ENCODE measurements at regions not wholly inside any gene's neighbourhood (a gene's known extent, or its start where the extent isn't known, plus 50 kb on each side); places are given as distances from the start of the nearest gene placed in this dataset.

GRCh38 chr13:90551253-90551652 lies 796.2 kb upstream of the MIR17HG start:
- Histone ChIP-seq H3K27me3 (ENCODE audit: control insufficient read depth in 4 of 4, insufficient read depth in 4 of 4, low read length in 3 of 4) (peaks cover 0 to 2% (median 0%) of the 10 kb centered on the region in 4 donors), H3K9ac (ENCODE audit: low read depth in 1 of 2, low read length in 2 of 2) (no peak overlapping the region), H3K4me3 (ENCODE audit: low read depth in 1 of 3, low read length in 3 of 3) (no peak overlapping the region), H3K27ac (ENCODE audit: low read depth in 1 of 2, low read length in 2 of 2) (no peak overlapping the region), H3K36me3 (ENCODE audit: control insufficient read depth in 4 of 4, insufficient read depth in 3 of 4, low read depth in 1 of 4, low read length in 3 of 4) (no peaks in the 10 kb centered on the region), H3K9me3 (ENCODE audit: control insufficient read depth in 4 of 4, low read length in 3 of 4) (peaks cover 0 to 3% (median under 1%) of the 10 kb centered on the region in 4 donors), H3K4me1 (ENCODE audit: control insufficient read depth in 4 of 4, insufficient read depth in 4 of 4, low read length in 3 of 4) (no peaks in the 10 kb centered on the region)
- no peak for TF ChIP-seq MAX (IDR thresholded peaks at IDR 0.05)
- no peak for DNase-seq (ENCODE audit: low spot score)
- 74% methylated on average over 3 of the region's 3 CpGs for WGBS

GRCh38 chr13:90552702-90553101 lies 794.8 kb upstream of the MIR17HG start:
- no peak for DNase-seq (ENCODE audit: low spot score)
- Histone ChIP-seq H3K4me3 (ENCODE audit: low read depth in 1 of 3, low read length in 3 of 3) (no peak overlapping the region), H3K27ac (ENCODE audit: low read depth in 1 of 2, low read length in 2 of 2) (no peak overlapping the region), H3K4me1 (ENCODE audit: control insufficient read depth in 4 of 4, insufficient read depth in 4 of 4, low read length in 3 of 4) (no peaks in the 10 kb centered on the region), H3K27me3 (ENCODE audit: control insufficient read depth in 4 of 4, insufficient read depth in 4 of 4, low read length in 3 of 4) (peaks cover 0 to 2% (median 0%) of the 10 kb centered on the region in 4 donors), H3K36me3 (ENCODE audit: control insufficient read depth in 4 of 4, insufficient read depth in 3 of 4, low read depth in 1 of 4, low read length in 3 of 4) (no peaks in the 10 kb centered on the region), H3K9me3 (ENCODE audit: control insufficient read depth in 4 of 4, low read length in 3 of 4) (no peaks in the 10 kb centered on the region), H3K9ac (ENCODE audit: low read depth in 1 of 2, low read length in 2 of 2) (no peak overlapping the region)
- 73% methylated on average over 2 of the region's 2 CpGs for WGBS
- no peak for TF ChIP-seq NR2F2 (IDR thresholded peaks at IDR 0.05)
- no peak for TF ChIP-seq GABPA (IDR thresholded peaks at IDR 0.05 in 1 of 2, conservative IDR thresholded peaks at IDR 0.05 in 1 of 2)
- TF ChIP-seq ATF3 (IDR thresholded peaks at IDR 0.05): no peak
- TF ChIP-seq MAX (IDR thresholded peaks at IDR 0.05): no peak
- no peak for TF ChIP-seq HNF4G (IDR thresholded peaks at IDR 0.05)
- no peak for TF ChIP-seq TAF1 (conservative IDR thresholded peaks at IDR 0.05)
- TF ChIP-seq REST (IDR thresholded peaks at IDR 0.05): no peak
- no peak for TF ChIP-seq YY1 (IDR thresholded peaks at IDR 0.05)
- TF ChIP-seq FOXA2 (IDR thresholded peaks at IDR 0.05): no peak
- no peak for TF ChIP-seq FOXA1 (IDR thresholded peaks at IDR 0.05)
- TF ChIP-seq RAD21 (IDR thresholded peaks at IDR 0.05): no peak
- no peak for TF ChIP-seq HNF4A (conservative IDR thresholded peaks at IDR 0.05)
- TF ChIP-seq CTCF (IDR thresholded peaks at IDR 0.05; ENCODE audit: low read depth, low read length, missing input control): no peak

All from liver (tissue), 8 donors.